Body of pancreas (tissue), 4 donors: ENCODE measurements at regions not wholly inside any gene's neighbourhood (a gene's known extent, or its start where the extent isn't known, plus 50 kb on each side); places are given as distances from the start of the nearest gene placed in this dataset.
"Not testable (repeated sequence)": the region's sequence is repeated elsewhere in the genome, so short reads cannot be mapped to it uniquely, and the experiment has no call there.

Experiments
- ATAC-seq: fragments of 150-250 bp; one replicate; pipeline ENCODE4 v1.9.1; 2016
- DNase-seq, 4 donors: peaks; one replicate each; pipeline ENCODE4 v3.0.0-alpha.2; 2019
- H3K27ac ChIP-seq, 4 donors: fragments of 200-600 bp; sonication (generic); 1 replicate in 3 of 4; 2 replicates in 1 of 4; pipeline versions ENCODE4 v1.5.1 to v1.6.1; 2016 to 2019; ENCODE audit warnings: mild to moderate bottlenecking in 1 of 4, mixed read lengths in 1 of 4, moderate library complexity in 1 of 4
- H3K27me3 ChIP-seq, 2 donors: fragments of 200-600 bp; sonication (generic); one replicate each; pipeline ENCODE4 v1.6.0; 2016; ENCODE audit warnings: mild to moderate bottlenecking in 1 of 2
- H3K36me3 ChIP-seq, 2 donors: fragments of 200-600 bp; sonication (generic); replicated peaks in 1 of 2; 2 replicates each; pipeline ENCODE4 v1.5.1; 2016; ENCODE audit warnings: low read depth in 2 of 2; ENCODE audit not compliant: insufficient read depth in 1 of 2
- H3K4me1 ChIP-seq: fragments of 200-600 bp; sonication (generic); one replicate; pipeline ENCODE4 v1.6.0; 2016
- H3K4me3 ChIP-seq, 2 donors: fragments of 200-600 bp; sonication (generic); 1 replicate in 1 of 2; 2 replicates in 1 of 2; pipeline ENCODE4 v1.5.1; 2016 to 2019
- H3K9me3 ChIP-seq, 3 donors: fragments of 200-600 bp; sonication (generic); 1 replicate in 2 of 3; 2 replicates in 1 of 3; pipeline ENCODE4 v1.5.1; 2016
- POLR2A ChIP-seq, 3 donors: fragments of 450-650 bp; IDR thresholded peaks; one replicate each; pipeline ENCODE4 v1.6.1; 2016; ENCODE audit warnings: antibody characterized with exemption in 3 of 3, mild to moderate bottlenecking in 2 of 3
- WGBS, 2 donors: methylation state at CpG; one replicate each; pipeline ENCODE4 v1.1.5; 2017; 5-methylcytosine and 5-hydroxymethylcytosine counted together
- intact Hi-C: fragments of 100-400 bp; cut with DNase I; formaldehyde crosslinking; loops from one replicate; pipeline ENCODE4 v1.15.1; 2023
- TF ChIP-seq, protein P1 (sequence below), 7 experiments: fragments of 450-650 bp in 4 of 7; fragments of 200-600 bp in 3 of 7; sonication (generic) in 3 of 7; IDR thresholded peaks; one replicate each; pipeline ENCODE4 v1.5.1; 2016 to 2019; ENCODE audit warnings: antibody characterized with exemption in 7 of 7

DNA sequence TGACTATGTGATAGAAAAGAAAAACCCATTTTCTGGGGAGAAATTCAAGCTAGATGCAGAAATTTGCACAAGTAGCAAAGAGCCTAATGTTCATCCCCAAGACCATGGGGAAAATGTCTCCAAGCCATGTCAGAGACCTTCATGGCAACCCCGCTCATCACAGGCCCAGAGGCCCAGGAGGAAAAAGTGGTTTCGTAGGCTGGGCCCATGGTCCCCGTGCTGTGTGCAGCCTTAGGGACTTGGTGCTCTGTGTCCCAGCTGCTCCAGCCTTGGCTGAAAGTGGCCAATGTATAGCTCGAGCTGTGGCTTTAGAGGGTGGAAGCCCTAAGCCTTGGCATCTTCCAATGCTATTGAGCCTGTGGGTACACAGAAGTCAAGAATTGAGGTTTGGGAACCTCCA lies 711.2 kb upstream of the ZNF608 start:
- 71 to 89% methylated on average over 4 of the region's 4 CpGs for WGBS, 2 donors
- intact Hi-C loops = no loop called here
- ATAC-seq (no peak), DNase-seq (no peak)
- no peak for TF ChIP-seq POLR2A (IDR thresholded peaks at IDR 0.05)
- TF ChIP-seq, protein P1, sequence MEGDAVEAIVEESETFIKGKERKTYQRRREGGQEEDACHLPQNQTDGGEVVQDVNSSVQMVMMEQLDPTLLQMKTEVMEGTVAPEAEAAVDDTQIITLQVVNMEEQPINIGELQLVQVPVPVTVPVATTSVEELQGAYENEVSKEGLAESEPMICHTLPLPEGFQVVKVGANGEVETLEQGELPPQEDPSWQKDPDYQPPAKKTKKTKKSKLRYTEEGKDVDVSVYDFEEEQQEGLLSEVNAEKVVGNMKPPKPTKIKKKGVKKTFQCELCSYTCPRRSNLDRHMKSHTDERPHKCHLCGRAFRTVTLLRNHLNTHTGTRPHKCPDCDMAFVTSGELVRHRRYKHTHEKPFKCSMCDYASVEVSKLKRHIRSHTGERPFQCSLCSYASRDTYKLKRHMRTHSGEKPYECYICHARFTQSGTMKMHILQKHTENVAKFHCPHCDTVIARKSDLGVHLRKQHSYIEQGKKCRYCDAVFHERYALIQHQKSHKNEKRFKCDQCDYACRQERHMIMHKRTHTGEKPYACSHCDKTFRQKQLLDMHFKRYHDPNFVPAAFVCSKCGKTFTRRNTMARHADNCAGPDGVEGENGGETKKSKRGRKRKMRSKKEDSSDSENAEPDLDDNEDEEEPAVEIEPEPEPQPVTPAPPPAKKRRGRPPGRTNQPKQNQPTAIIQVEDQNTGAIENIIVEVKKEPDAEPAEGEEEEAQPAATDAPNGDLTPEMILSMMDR (IDR thresholded peaks at IDR 0.05) = no peak
- H3K4me3 ChIP-seq = no peak overlapping the region
- H3K27ac ChIP-seq = no peak overlapping the region
- H3K9me3 ChIP-seq = no peaks in the 10 kb centered on the region
- no peaks in the 10 kb centered on the region for H3K36me3 ChIP-seq
- H3K4me1 ChIP-seq = no peaks in the 10 kb centered on the region
- H3K27me3 ChIP-seq = no peaks in the 10 kb centered on the region

DNA sequence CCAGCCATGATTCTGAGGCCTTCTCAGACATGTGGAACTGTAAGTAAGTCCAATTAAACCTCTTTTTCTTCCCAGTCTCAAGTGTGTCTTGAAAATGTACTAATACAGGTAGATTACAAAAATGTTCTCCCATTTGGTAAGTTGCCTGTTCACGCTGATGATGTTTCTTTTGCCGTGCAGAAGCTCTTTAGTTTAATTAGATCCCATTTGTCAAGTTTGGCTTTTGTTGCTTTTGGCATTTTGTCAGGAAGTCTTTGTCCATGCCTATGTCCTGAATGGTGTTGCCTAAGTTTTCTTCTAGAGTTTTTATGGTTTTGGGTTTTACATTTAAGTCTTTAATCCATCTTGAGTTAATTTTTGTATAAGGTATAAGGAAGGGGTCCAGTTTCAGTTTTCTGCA lies 712.5 kb upstream of the ZNF608 start:
- H3K4me3 ChIP-seq, H3K9me3 ChIP-seq, intact Hi-C loops, H3K27me3 ChIP-seq, H3K27ac ChIP-seq, H3K4me1 ChIP-seq, DNase-seq, H3K36me3 ChIP-seq, ATAC-seq: not testable (repeated sequence)
- 79 to 88% methylated on average over 2 of the region's 2 CpGs for WGBS, 2 donors

DNA sequence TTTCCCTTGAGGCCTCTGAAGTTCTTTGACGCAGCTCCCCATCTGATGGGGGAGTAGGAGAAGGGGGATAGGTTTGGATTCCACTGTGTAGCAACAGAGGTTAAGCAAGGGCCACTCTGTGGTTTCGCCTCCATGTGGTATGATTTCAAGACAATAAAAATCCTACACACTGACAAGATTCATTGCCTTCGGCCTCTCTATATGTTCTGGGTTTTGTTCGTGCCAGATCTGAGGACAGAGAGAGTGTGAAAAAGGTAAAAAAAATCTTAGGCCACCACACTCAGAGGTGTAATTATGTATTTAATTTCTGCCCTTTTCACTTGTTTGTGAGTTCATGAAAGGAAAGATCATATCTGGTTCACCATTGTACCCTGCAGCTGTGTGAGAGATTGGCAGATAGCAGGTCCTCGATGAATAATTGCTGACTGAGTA lies 715.2 kb upstream of the ZNF608 start:
- ATAC-seq = no peak
- no peaks in the 10 kb centered on the region for H3K36me3 ChIP-seq
- no peak overlapping the region for H3K4me3 ChIP-seq
- DNase-seq = no peak
- no peak for TF ChIP-seq POLR2A (IDR thresholded peaks at IDR 0.05)
- TF ChIP-seq, protein P1 (IDR thresholded peaks at IDR 0.05) = no peak
- no peak overlapping the region for H3K27ac ChIP-seq
- WGBS, 2 donors = 81 to 84% methylated on average over 5 of the region's 5 CpGs
- no peaks in the 10 kb centered on the region for H3K27me3 ChIP-seq
- no peaks in the 10 kb centered on the region for H3K9me3 ChIP-seq
- no peaks in the 10 kb centered on the region for H3K4me1 ChIP-seq
- intact Hi-C loops = no loop called here

DNA sequence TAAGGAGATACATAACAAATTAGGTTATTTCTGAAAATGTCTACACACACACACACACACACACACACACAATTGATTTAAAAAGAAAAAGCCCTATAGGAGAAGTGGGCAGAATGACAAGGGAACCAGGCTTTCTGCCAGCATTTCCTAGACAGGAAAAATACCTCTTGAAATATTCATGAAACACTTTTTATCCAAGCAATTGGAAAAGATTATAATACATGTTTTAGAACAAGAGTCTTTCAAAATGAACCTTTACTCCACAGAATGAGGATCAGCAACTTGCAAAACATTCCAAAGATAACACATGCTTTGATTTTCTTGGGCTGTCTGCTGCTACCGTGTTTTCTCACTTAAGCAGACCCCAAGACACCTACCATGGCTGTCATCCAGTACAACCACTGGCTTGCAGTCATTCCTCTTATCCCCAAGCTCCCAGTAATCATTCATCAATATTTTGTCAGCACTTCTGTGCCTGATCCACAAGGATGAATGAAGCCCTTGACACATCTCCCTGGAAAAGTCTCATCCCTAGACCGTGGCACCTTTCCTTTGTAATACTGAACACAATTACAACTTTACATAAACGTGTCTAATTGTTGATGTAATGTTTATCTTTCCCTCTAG lies 717.1 kb upstream of the ZNF608 start:
- H3K27me3 ChIP-seq = no peaks in the 10 kb centered on the region
- no peak for TF ChIP-seq POLR2A (IDR thresholded peaks at IDR 0.05)
- TF ChIP-seq, protein P1 (IDR thresholded peaks at IDR 0.05) = no peak
- H3K4me3 ChIP-seq = no peak overlapping the region
- no peak overlapping the region for H3K27ac ChIP-seq
- WGBS, 2 donors = 64 to 65% methylated on average over 3 of the region's 3 CpGs
- intact Hi-C loops = no loop called here
- no peaks in the 10 kb centered on the region for H3K4me1 ChIP-seq
- H3K36me3 ChIP-seq = no peaks in the 10 kb centered on the region
- no peaks in the 10 kb centered on the region for H3K9me3 ChIP-seq
- no peak for ATAC-seq
- DNase-seq = no peak

DNA sequence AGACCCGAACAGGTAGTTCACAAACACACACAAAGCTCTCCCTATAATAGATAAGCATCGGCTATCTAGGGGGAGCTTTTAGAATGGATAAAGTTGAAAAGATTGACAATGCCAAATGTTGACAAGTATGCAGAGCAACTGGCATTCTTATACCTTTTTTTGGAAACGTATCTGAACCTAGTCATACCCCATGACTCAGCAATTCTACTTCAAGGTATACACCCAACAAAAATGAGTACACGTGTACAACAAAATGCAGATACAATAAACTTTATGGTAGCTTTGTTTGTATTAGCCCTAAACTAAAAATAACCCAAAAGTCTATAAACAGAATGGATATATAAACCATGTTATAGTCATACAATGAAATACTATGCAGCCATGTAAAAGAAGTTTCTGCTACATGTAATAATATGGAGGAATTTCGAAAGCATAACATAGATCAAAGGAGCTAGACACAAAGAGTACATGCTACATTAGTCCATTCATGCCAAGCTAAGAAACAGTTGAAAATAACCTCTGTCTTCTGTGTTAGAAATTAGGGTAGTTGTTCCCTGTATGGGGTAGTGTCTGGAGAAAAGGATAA lies 718.5 kb upstream of the ZNF608 start:
- Histone ChIP-seq H3K36me3 (no peaks in the 10 kb centered on the region), H3K4me1 (no peaks in the 10 kb centered on the region), H3K4me3 (no peak overlapping the region), H3K27me3 (no peaks in the 10 kb centered on the region), H3K9me3 (no peaks in the 10 kb centered on the region), H3K27ac (no peak overlapping the region)
- TF ChIP-seq POLR2A (IDR thresholded peaks at IDR 0.05) = no peak
- TF ChIP-seq, protein P1 (IDR thresholded peaks at IDR 0.05) = no peak
- ATAC-seq (no peak), DNase-seq (no peak)
- intact Hi-C loops = no loop called here
- WGBS, 2 donors = 69 to 74% methylated on average over 5 of the region's 5 CpGs
